NT2/D1 (cell line): ENCODE measurements at regions not wholly inside any gene's neighbourhood (a gene's known extent, or its start where the extent isn't known, plus 50 kb on each side); places are given as distances from the start of the nearest gene placed in this dataset.

Source experiments
- YY1 ChIP-seq: IDR thresholded peaks from 2 replicates; pipeline ENCODE4 v1.6.1; 2011; ENCODE audit not compliant: insufficient read length, insufficient read depth
- ZNF274 ChIP-seq: IDR thresholded peaks from 2 replicates; pipeline ENCODE4 v1.6.1; 2011; ENCODE audit warnings: mild to moderate bottlenecking, low read depth, low read length

- no peak for TF ChIP-seq YY1
- no peak for TF ChIP-seq ZNF274
These were observed 1359.4 kb downstream of the EFNA5 start for GRCh38 chr5:106311230-106311915.
